Astrocyte (in vitro differentiated cells and primary cell): ENCODE measurements at regions not wholly inside any gene's neighbourhood (a gene's known extent, or its start where the extent isn't known, plus 50 kb on each side); places are given as distances from the start of the nearest gene placed in this dataset.

Experiments used
- CTCF ChIP-seq: IDR thresholded peaks from 2 replicates; pipeline ENCODE4 v1.5.1; 2011; ENCODE audit warnings: low read depth, mild to moderate bottlenecking, inconsistent platforms, low read length, moderate library complexity; ENCODE audit not compliant: insufficient read depth
- EZH2 ChIP-seq: IDR thresholded peaks from 2 replicates; pipeline ENCODE4 v1.6.1; 2012; ENCODE audit warnings: mild to moderate bottlenecking, low read length, inconsistent platforms; ENCODE audit not compliant: insufficient read depth

DNA sequence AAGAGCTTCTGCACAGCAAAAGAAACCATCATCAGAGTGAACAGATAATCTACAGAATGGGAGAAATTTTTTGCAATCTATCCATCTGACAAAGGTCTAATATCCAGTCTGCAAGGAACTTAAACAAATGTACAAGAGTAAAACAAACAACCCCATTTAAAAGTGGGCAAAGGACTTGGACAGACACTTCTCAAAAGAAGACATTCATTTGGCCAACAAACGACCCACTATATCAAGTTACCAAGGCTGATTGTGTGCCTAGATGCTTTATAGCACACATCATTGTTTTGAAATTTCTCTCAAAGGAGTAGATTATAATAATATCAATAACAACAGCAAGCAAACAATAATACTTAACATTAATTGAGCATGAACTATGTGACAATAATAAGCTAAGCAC, 117.1 kb downstream of the TFPI2 start:
- no peak for TF ChIP-seq CTCF
- TF ChIP-seq EZH2 = no peak
